HCT116 (cell line): ENCODE measurements at regions not wholly inside any gene's neighbourhood (a gene's known extent, or its start where the extent isn't known, plus 50 kb on each side); places are given as distances from the start of the nearest gene placed in this dataset.
A peak's percentile ranks its signal among the peaks of the same experiment; 100 is the strongest.

Experiments used
- ATAC-seq: fragments of 200-7000 bp; cut with Tn5 transposase; 2 replicates; pipeline ENCODE4 v1.9.1; 2020; ENCODE audit warnings: mild to moderate bottlenecking, moderate library complexity
- BruUV-seq: library from RNA; stranded (reverse); fragments of 400-500 nt; replicated peaks from 2 replicates; lab custom pipeline; 2021; lab: Mats Ljungman, UMichigan
- CTCF ChIA-PET: fragments of 300-600 bp; sonication (Branson Sonifier 250); formaldehyde crosslinking; loops from one replicate; lab custom pipeline; 2021; ENCODE audit warnings: antibody characterized with exemption; lab: Charles Lee
- POLR2A ChIA-PET: fragments of 300-600, 350-600 bp; sonication (Branson Sonifier 250); formaldehyde crosslinking; loops from one replicate; lab custom pipeline; 2021; ENCODE audit warnings: antibody characterized with exemption; lab: Charles Lee
- RAD21 ChIA-PET, 2 experiments: fragments of 300-600 bp; sonication (Branson Sonifier 250); formaldehyde crosslinking; loops; one replicate each; lab custom pipeline; 2023; ENCODE audit warnings: low total read pairs in 2 of 2; ENCODE audit not compliant: uncharacterized antibody in 2 of 2, unreplicated experiment in 2 of 2, low non-redundant PET in 1 of 2; lab: Charles Lee
- DNase-seq: peaks from one replicate; pipeline ENCODE4 v3.0.0-alpha.2; 2010; ENCODE audit warnings: low read depth, low spot score
- H2AFZ ChIP-seq: fragments of 200-600 bp; shearing (Covaris generic), sonication (generic); 2 replicates; pipeline ENCODE4 v1.6.1; 2017; ENCODE audit warnings: low read depth, mixed run types, mixed read lengths, antibody characterized with exemption, low read length; ENCODE audit not compliant: poor library complexity, severe bottlenecking
- H3K27ac ChIP-seq: 2 replicates; pipeline ENCODE4 v1.5.1; 2012; ENCODE audit warnings: low read depth, low read length
- H3K27me3 ChIP-seq: fragments of 200-600 bp; sonication (generic); 2 replicates; pipeline ENCODE4 v1.6.1; 2016; ENCODE audit warnings: mixed run types, low read length, mixed read lengths; ENCODE audit not compliant: insufficient read depth
- H3K36me3 ChIP-seq, 2 experiments: fragments of 200-500 bp in 1 of 2; fragments of 200-600 bp in 1 of 2; sonication (Bioruptor generic) in 1 of 2; sonication (generic) in 1 of 2; 2 replicates each; pipeline versions ENCODE4 v1.5.1 to v1.6.1; 2014 to 2016; ENCODE audit warnings: low read length in 2 of 2, inconsistent platforms in 1 of 2, mixed read lengths in 1 of 2, mixed run types in 1 of 2; ENCODE audit not compliant: insufficient read depth in 2 of 2, control insufficient read depth in 1 of 2
- H3K4me1 ChIP-seq, 2 experiments: fragments of 200-600 bp in 1 of 2; sonication (generic) in 1 of 2; 2 replicates each; pipeline versions ENCODE4 v1.5.1 to v1.6.1; 2012 to 2017; ENCODE audit warnings: low read length in 2 of 2, inconsistent platforms in 1 of 2, mild to moderate bottlenecking in 1 of 2, mixed read lengths in 1 of 2, mixed run types in 1 of 2, moderate library complexity in 1 of 2; ENCODE audit not compliant: insufficient read depth in 2 of 2, control insufficient read depth in 1 of 2
- H3K4me2 ChIP-seq: fragments of 200-600 bp; sonication (generic); 2 replicates; pipeline ENCODE4 v1.6.1; 2017; ENCODE audit warnings: mixed run types, low read length, mixed read lengths
- H3K4me3 ChIP-seq, 2 experiments: fragments of 200-600 bp in 1 of 2; sonication (generic) in 1 of 2; replicated peaks in 1 of 2; 2 replicates each; pipeline ENCODE4 v1.5.1; 2011 to 2016; ENCODE audit warnings: low read length in 2 of 2, control low read depth in 1 of 2, low read depth in 1 of 2, mild to moderate bottlenecking in 1 of 2, mixed read lengths in 1 of 2, mixed run types in 1 of 2
- H3K79me2 ChIP-seq: fragments of 200-600 bp; sonication (generic); 2 replicates; pipeline ENCODE4 v1.6.1; 2017; ENCODE audit warnings: mild to moderate bottlenecking, mixed run types, low read length, moderate library complexity, mixed read lengths; ENCODE audit not compliant: insufficient read depth
- H3K9ac ChIP-seq: fragments of 200-600 bp; sonication (generic); 2 replicates; pipeline ENCODE4 v1.6.1; 2016; ENCODE audit warnings: low read length, mixed read lengths
- H3K9me2 ChIP-seq: fragments of 200-600 bp; sonication (generic), shearing (Covaris generic); 2 replicates; pipeline ENCODE4 v1.6.1; 2017; ENCODE audit warnings: mixed run types, mild to moderate bottlenecking, moderate library complexity; ENCODE audit not compliant: insufficient read depth
- H3K9me3 ChIP-seq, 2 experiments: fragments of 200-500 bp in 1 of 2; fragments of 200-600 bp in 1 of 2; sonication (Bioruptor generic) in 1 of 2; sonication (generic) in 1 of 2; 2 replicates each; pipeline ENCODE4 v1.6.1; 2014 to 2017; ENCODE audit warnings: low read length in 2 of 2, mixed read lengths in 2 of 2, inconsistent platforms in 1 of 2, low read depth in 1 of 2, mild to moderate bottlenecking in 1 of 2, mixed run types in 1 of 2, moderate library complexity in 1 of 2; ENCODE audit not compliant: control insufficient read depth in 1 of 2, insufficient read depth in 1 of 2
- H4K20me1 ChIP-seq: fragments of 200-600 bp; sonication (generic), shearing (Covaris generic); 2 replicates; pipeline ENCODE4 v1.6.1; 2017; ENCODE audit warnings: mixed run types, mild to moderate bottlenecking, moderate library complexity; ENCODE audit not compliant: insufficient read depth
- CBX3 ChIP-seq: IDR thresholded peaks from 2 replicates; pipeline ENCODE4 v1.6.1; 2012; ENCODE audit warnings: low read depth
- CEBPB ChIP-seq: IDR thresholded peaks from 2 replicates; pipeline ENCODE4 v1.6.1; 2012; ENCODE audit warnings: low read depth
- CTCF ChIP-seq, 3 experiments: fragments of 200-600 bp in 1 of 3; sonication (generic) in 1 of 3; IDR thresholded peaks in 2 of 3; conservative IDR thresholded peaks in 1 of 3; 2 replicates each; pipeline ENCODE4 v1.5.1; 2012 to 2017; ENCODE audit warnings: low read depth in 2 of 3, low read length in 2 of 3, antibody characterized with exemption in 1 of 3, borderline replicate concordance in 1 of 3, control low read depth in 1 of 3, mild to moderate bottlenecking in 1 of 3, mixed read lengths in 1 of 3, mixed run types in 1 of 3, moderate library complexity in 1 of 3; ENCODE audit not compliant: insufficient read depth in 1 of 3
- EZH2 ChIP-seq: fragments of 200-600 bp; sonication (generic); IDR thresholded peaks from 2 replicates; pipeline ENCODE4 v1.6.1; 2017; ENCODE audit warnings: antibody characterized with exemption, mixed run types
- POLR2A ChIP-seq: IDR thresholded peaks from 2 replicates; pipeline ENCODE4 v1.7.0; 2011; ENCODE audit warnings: borderline replicate concordance; ENCODE audit not compliant: insufficient read depth, insufficient read length; ENCODE audit errors: extremely low read depth
- POLR2AphosphoS5 ChIP-seq: IDR thresholded peaks from 2 replicates; pipeline ENCODE4 v1.6.1; 2011; ENCODE audit warnings: mild to moderate bottlenecking, low read depth, low read length, moderate library complexity
- RAD21 ChIP-seq: IDR thresholded peaks from 2 replicates; pipeline ENCODE4 v1.6.1; 2012; ENCODE audit warnings: low read depth, mild to moderate bottlenecking
- REST ChIP-seq: IDR thresholded peaks from 2 replicates; pipeline ENCODE4 v1.6.1; 2012; ENCODE audit warnings: low read depth
- SIN3A ChIP-seq: IDR thresholded peaks from 2 replicates; pipeline ENCODE4 v1.6.1; 2012; ENCODE audit warnings: low read depth
- SP1 ChIP-seq: IDR thresholded peaks from 2 replicates; pipeline ENCODE4 v1.6.1; 2012; ENCODE audit warnings: low read depth
- TCF7L2 ChIP-seq: IDR thresholded peaks from 2 replicates; pipeline ENCODE4 v1.7.0; 2011; ENCODE audit warnings: borderline replicate concordance, inconsistent platforms; ENCODE audit not compliant: insufficient read depth, insufficient read length; ENCODE audit errors: extremely low read depth
- ZBTB33 ChIP-seq: IDR thresholded peaks from 2 replicates; pipeline ENCODE4 v1.6.1; 2011; ENCODE audit warnings: mild to moderate bottlenecking, low read length, moderate library complexity; ENCODE audit not compliant: insufficient replicate concordance; ENCODE audit errors: extremely low read depth
- intact Hi-C: fragments of 100-400 bp; cut with micrococcal nuclease; formaldehyde crosslinking; loops from 2 replicates; pipeline ENCODE4 v1.10.0; 2022

- DNase-seq (peak; percentile 10), ATAC-seq (peak; percentile 61)
- POLR2A ChIA-PET = no interaction called here
- H3K36me3 ChIP-seq = no peaks in the 10 kb centered on the region
- H3K9me3 ChIP-seq = no peaks in the 10 kb centered on the region
- no peaks in the 10 kb centered on the region; the same call in 1 of the 2 replicates for H3K27me3 ChIP-seq
- H3K9me2 ChIP-seq = no peaks in the 10 kb centered on the region
- intact Hi-C loops = loop anchor here (1.0 kb wide), 2 partner anchors 153 to 381 kb away; no protein-coding TSS in a partner anchor
- no peak overlapping the region for H3K4me3 ChIP-seq
- no TSS peak for BruUV-seq
- no peak overlapping the region for H3K9ac ChIP-seq
- no peaks in the 10 kb centered on the region for H3K4me1 ChIP-seq
- TF ChIP-seq RAD21 (peak; percentile 57), CEBPB (no peak), REST (no peak), CTCF (IDR thresholded peaks at IDR 0.05 in 2 of 3, conservative IDR thresholded peaks at IDR 0.05 in 1 of 3; ENCODE audit: borderline replicate concordance in 1 of 3, insufficient read depth in 1 of 3, low read depth in 2 of 3, low read length in 2 of 3) (peak; percentile 62 to 73 (median 65); a peak in 5 of 6 replicates), EZH2 (no peak), SP1 (no peak), SIN3A (no peak), POLR2A (no peak), POLR2AphosphoS5 (no peak), TCF7L2 (no peak), CBX3 (no peak), ZBTB33 (no peak)
- H4K20me1 ChIP-seq = no peaks in the 10 kb centered on the region
- CTCF ChIA-PET = interaction anchor here (1.3 kb wide), 1 partner anchor 153 kb away, joined by 4 read pairs; no protein-coding TSS in a partner anchor
- H3K79me2 ChIP-seq = no peaks in the 10 kb centered on the region
- H3K27ac ChIP-seq = no peak overlapping the region
- H3K4me2 ChIP-seq = no peak overlapping the region
- no peak overlapping the region for H2AFZ ChIP-seq
- RAD21 ChIA-PET = no interaction called here
These were observed 334.5 kb downstream of the SMAD2 start for GRCh38 chr18:47595831-47596501.
